ENCODE measurements at regions not wholly inside any gene's neighbourhood (a gene's known extent, or its start where the extent isn't known, plus 50 kb on each side); places are given as distances from the start of the nearest gene placed in this dataset.

DNA sequence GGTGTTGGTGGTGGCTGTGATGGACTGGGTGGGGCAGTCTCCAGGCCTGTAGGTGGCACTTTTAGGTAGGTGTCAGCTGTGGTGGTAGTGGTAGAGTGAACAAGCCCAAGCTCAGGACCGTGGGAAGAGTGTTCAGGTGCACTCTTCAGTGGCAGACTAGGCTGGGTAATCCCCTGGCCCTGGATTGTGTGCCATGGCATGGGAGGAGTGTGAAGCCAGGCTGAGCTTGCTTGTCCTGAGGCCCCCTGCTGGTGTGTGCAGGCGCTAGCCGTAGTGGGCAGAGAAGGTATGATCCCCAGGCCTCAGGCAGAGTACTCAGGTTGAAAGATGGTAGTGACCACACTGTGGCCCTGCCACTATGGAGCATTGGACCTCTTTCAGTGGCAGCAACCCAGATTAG, 850.3 kb downstream of the DSC3 start:
- H3K9me3 Mint-ChIP-seq (ENCODE audit: insufficient read depth), result peaks cover 7% of the 10 kb centered on the region
- H3K4me3 ChIP-seq (ENCODE audit: control extremely low read depth in 1 of 5, extremely low read depth in 1 of 5, insufficient read depth in 1 of 5, low read depth in 2 of 5, low read length in 4 of 5), result no peak overlapping the region

DNA sequence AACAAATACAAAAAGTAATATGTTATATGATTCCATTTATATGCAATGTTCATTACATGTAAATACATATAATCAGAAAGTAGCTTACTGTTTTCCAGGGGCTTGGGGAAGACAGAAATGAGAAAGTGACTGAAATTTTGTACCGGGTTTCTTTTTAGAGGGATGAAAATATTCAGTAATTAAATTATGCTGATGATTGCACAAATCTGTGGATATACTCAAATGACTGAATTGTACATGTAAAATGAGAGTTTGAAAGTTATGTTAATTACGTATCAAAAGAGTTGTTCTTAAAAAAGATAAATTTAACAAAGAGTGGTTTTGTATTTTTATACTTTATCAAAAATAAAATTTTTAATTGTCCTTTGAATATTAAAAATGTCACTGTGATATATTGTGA, 856.3 kb downstream of the DSC3 start:
- no peaks in the 10 kb centered on the region for H3K4me1 Mint-ChIP-seq

More for the DNA sequence above, 850.3 kb downstream of the DSC3 start:
- POLR2A ChIA-PET, result no interaction called here
- H3K36me3 ChIP-seq (replicated peaks in 1 of 2; ENCODE audit: control extremely low read depth in 1 of 2, control insufficient read depth in 1 of 2, extremely low read depth in 1 of 2, insufficient read depth in 2 of 2, low read length in 1 of 2), result no peaks in the 10 kb centered on the region
- DNase-seq (no peak), ATAC-seq (ENCODE audit: low read depth) (no peak)
- no peaks in the 10 kb centered on the region for H3K4me1 ChIP-seq (ENCODE audit: control insufficient read depth in 2 of 2, insufficient read depth in 2 of 2, low read length in 2 of 2)
- no peaks in the 10 kb centered on the region for H3K27me3 ChIP-seq (replicated peaks in 1 of 4; ENCODE audit: control extremely low read depth in 1 of 4, control insufficient read depth in 3 of 4, insufficient read depth in 4 of 4, low read length in 3 of 4)
- intact Hi-C loops (cut with micrococcal nuclease), result no loop called here
- no peak overlapping the region for H3K4me3 Mint-ChIP-seq
- H3K27ac ChIP-seq (ENCODE audit: low read length in 2 of 2), result no peak overlapping the region
- H3K27me3 Mint-ChIP-seq, result no peaks in the 10 kb centered on the region
- CTCF ChIA-PET, result no interaction called here
- WGBS (ENCODE audit: insufficient coverage), result 90% methylated on average over 3 of the region's 3 CpGs
- H3K79me2 ChIP-seq (ENCODE audit: control insufficient read depth, insufficient read depth, low read length), result no peaks in the 10 kb centered on the region
- no peaks in the 10 kb centered on the region for H3K4me1 Mint-ChIP-seq
- TF ChIP-seq, protein P1, sequence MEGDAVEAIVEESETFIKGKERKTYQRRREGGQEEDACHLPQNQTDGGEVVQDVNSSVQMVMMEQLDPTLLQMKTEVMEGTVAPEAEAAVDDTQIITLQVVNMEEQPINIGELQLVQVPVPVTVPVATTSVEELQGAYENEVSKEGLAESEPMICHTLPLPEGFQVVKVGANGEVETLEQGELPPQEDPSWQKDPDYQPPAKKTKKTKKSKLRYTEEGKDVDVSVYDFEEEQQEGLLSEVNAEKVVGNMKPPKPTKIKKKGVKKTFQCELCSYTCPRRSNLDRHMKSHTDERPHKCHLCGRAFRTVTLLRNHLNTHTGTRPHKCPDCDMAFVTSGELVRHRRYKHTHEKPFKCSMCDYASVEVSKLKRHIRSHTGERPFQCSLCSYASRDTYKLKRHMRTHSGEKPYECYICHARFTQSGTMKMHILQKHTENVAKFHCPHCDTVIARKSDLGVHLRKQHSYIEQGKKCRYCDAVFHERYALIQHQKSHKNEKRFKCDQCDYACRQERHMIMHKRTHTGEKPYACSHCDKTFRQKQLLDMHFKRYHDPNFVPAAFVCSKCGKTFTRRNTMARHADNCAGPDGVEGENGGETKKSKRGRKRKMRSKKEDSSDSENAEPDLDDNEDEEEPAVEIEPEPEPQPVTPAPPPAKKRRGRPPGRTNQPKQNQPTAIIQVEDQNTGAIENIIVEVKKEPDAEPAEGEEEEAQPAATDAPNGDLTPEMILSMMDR (IDR thresholded peaks at IDR 0.05), result no peak
- TF ChIP-seq EZH2 (IDR thresholded peaks at IDR 0.05; ENCODE audit: borderline replicate concordance, insufficient read depth, low read depth, low read length, poor library complexity, severe bottlenecking), result no peak
- H2AFZ ChIP-seq (ENCODE audit: insufficient read depth, low read depth, low read length, poor library complexity, severe bottlenecking), result no peak overlapping the region
- H4K20me1 ChIP-seq (ENCODE audit: control insufficient read depth, insufficient read depth, low read length, poor library complexity, severe bottlenecking), result no peaks in the 10 kb centered on the region
- H3K9me3 ChIP-seq (ENCODE audit: control extremely low read depth in 1 of 3, control insufficient read depth in 2 of 3, insufficient read depth in 1 of 3, low read length in 2 of 3), result peaks cover 0 to 15% (median 0%) of the 10 kb centered on the region in 3 donors
- no peak overlapping the region for H3K9ac ChIP-seq (ENCODE audit: low read length)
- no peak overlapping the region for H3K4me2 ChIP-seq (replicated peaks; ENCODE audit: low read depth, low read length, poor library complexity, severe bottlenecking)
- no peak overlapping the region for H3K27ac Mint-ChIP-seq

More for the DNA sequence above, 856.3 kb downstream of the DSC3 start:
- no peaks in the 10 kb centered on the region for H3K4me1 ChIP-seq (ENCODE audit: control insufficient read depth in 2 of 2, insufficient read depth in 2 of 2, low read length in 2 of 2)
- H3K27me3 Mint-ChIP-seq, result no peaks in the 10 kb centered on the region
- H3K4me3 ChIP-seq (ENCODE audit: control extremely low read depth in 1 of 5, extremely low read depth in 1 of 5, insufficient read depth in 1 of 5, low read depth in 2 of 5, low read length in 4 of 5), result no peak overlapping the region
- no peak overlapping the region for H3K4me2 ChIP-seq (replicated peaks; ENCODE audit: low read depth, low read length, poor library complexity, severe bottlenecking)
- H4K20me1 ChIP-seq (ENCODE audit: control insufficient read depth, insufficient read depth, low read length, poor library complexity, severe bottlenecking), result no peaks in the 10 kb centered on the region
- TF ChIP-seq, protein P1 (IDR thresholded peaks at IDR 0.05), result no peak
- no peak for TF ChIP-seq EZH2 (IDR thresholded peaks at IDR 0.05; ENCODE audit: borderline replicate concordance, insufficient read depth, low read depth, low read length, poor library complexity, severe bottlenecking)
- ChIA-PET POLR2A (no interaction called here), CTCF (no interaction called here)
- DNase-seq (no peak), ATAC-seq (ENCODE audit: low read depth) (no peak)
- H3K4me3 Mint-ChIP-seq, result no peak overlapping the region
- no peak overlapping the region for H3K9ac ChIP-seq (ENCODE audit: low read length)
- H3K9me3 ChIP-seq (ENCODE audit: control extremely low read depth in 1 of 3, control insufficient read depth in 2 of 3, insufficient read depth in 1 of 3, low read length in 2 of 3), result no peaks in the 10 kb centered on the region
- WGBS (ENCODE audit: insufficient coverage), result no CpG with 5 or more reads among the region's 2 CpGs
- no peak overlapping the region for H2AFZ ChIP-seq (ENCODE audit: insufficient read depth, low read depth, low read length, poor library complexity, severe bottlenecking)
- H3K27ac Mint-ChIP-seq, result no peak overlapping the region
- H3K27ac ChIP-seq (ENCODE audit: low read length in 2 of 2), result no peak overlapping the region
- peaks cover 2% of the 10 kb centered on the region for H3K9me3 Mint-ChIP-seq (ENCODE audit: insufficient read depth)
- no peaks in the 10 kb centered on the region for H3K36me3 ChIP-seq (replicated peaks in 1 of 2; ENCODE audit: control extremely low read depth in 1 of 2, control insufficient read depth in 1 of 2, extremely low read depth in 1 of 2, insufficient read depth in 2 of 2, low read length in 1 of 2)
- no peaks in the 10 kb centered on the region for H3K79me2 ChIP-seq (ENCODE audit: control insufficient read depth, insufficient read depth, low read length)
- intact Hi-C loops (cut with micrococcal nuclease), result no loop called here
- H3K27me3 ChIP-seq (replicated peaks in 1 of 4; ENCODE audit: control extremely low read depth in 1 of 4, control insufficient read depth in 3 of 4, insufficient read depth in 4 of 4, low read length in 3 of 4), result no peaks in the 10 kb centered on the region

Data from B cell (primary cell).